WTC11 (cell line): ENCODE measurements at regions not wholly inside any gene's neighbourhood (a gene's known extent, or its start where the extent isn't known, plus 50 kb on each side); places are given as distances from the start of the nearest gene placed in this dataset.

Experiments used
- ATAC-seq: fragments of 200-7000 bp; cut with Tn5 transposase; 2 replicates; pipeline ENCODE4 v1.10.0; 2021; ENCODE audit warnings: mild to moderate bottlenecking, moderate library complexity
- CTCF ChIA-PET: fragments of 300-600 bp; sonication (Branson Sonifier 250); formaldehyde crosslinking; loops from one replicate; lab custom pipeline; 2021; ENCODE audit warnings: antibody characterized with exemption; lab: Charles Lee
- POLR2A ChIA-PET: fragments of 350-600 bp; sonication (Branson Sonifier 250); formaldehyde crosslinking; loops from one replicate; lab custom pipeline; 2021; ENCODE audit warnings: antibody characterized with exemption; lab: Charles Lee
- DNase-seq: peaks from one replicate; pipeline ENCODE4 v3.0.0; 2021; ENCODE audit warnings: low spot score
- H3K27ac Mint-ChIP-seq: 2 replicates; pipeline ENCODE4 v1.8.0; 2021; ENCODE audit warnings: mixed read lengths
- H3K27me3 Mint-ChIP-seq: 2 replicates; pipeline ENCODE4 v1.8.0; 2021; ENCODE audit warnings: low read depth, mild to moderate bottlenecking, moderate library complexity, mixed read lengths
- H3K36me3 Mint-ChIP-seq: 2 replicates; pipeline ENCODE4 v1.8.0; 2021; ENCODE audit warnings: mixed read lengths
- H3K4me1 Mint-ChIP-seq: 2 replicates; pipeline ENCODE4 v1.8.0; 2022; ENCODE audit warnings: mixed read lengths
- H3K4me3 Mint-ChIP-seq: 2 replicates; pipeline ENCODE4 v1.8.0; 2021; ENCODE audit warnings: mild to moderate bottlenecking, moderate library complexity, mixed read lengths
- H3K9me3 Mint-ChIP-seq: 2 replicates; pipeline ENCODE4 v1.8.0; 2021; ENCODE audit warnings: mixed read lengths
- ATF6 ChIP-seq: sonication (generic); formaldehyde crosslinking; IDR thresholded peaks from 2 replicates; pipeline ENCODE4 v1.8.1; 2023; ENCODE audit warnings: mild to moderate bottlenecking, missing genetic modification reagents
- E2F1 ChIP-seq: sonication (generic); formaldehyde crosslinking; IDR thresholded peaks from 2 replicates; pipeline ENCODE4 v1.8.0; 2022; ENCODE audit warnings: mild to moderate bottlenecking, missing genetic modification reagents
- ESRRA ChIP-seq: sonication (generic); formaldehyde crosslinking; IDR thresholded peaks from 2 replicates; pipeline ENCODE4 v1.8.1; 2022; ENCODE audit warnings: mild to moderate bottlenecking, missing genetic modification reagents, borderline replicate concordance
- ETV6 ChIP-seq: sonication (generic); formaldehyde crosslinking; IDR thresholded peaks from 2 replicates; pipeline ENCODE4 v1.8.1; 2022; ENCODE audit warnings: mild to moderate bottlenecking, missing genetic modification reagents
- FOXK1 ChIP-seq: sonication (generic); formaldehyde crosslinking; IDR thresholded peaks from 2 replicates; pipeline ENCODE4 v1.8.0; 2022; ENCODE audit warnings: mild to moderate bottlenecking, moderate library complexity, missing genetic modification reagents
- FOXP4 ChIP-seq: sonication (generic); formaldehyde crosslinking; IDR thresholded peaks from 2 replicates; pipeline ENCODE4 v1.8.0; 2022; ENCODE audit warnings: mild to moderate bottlenecking, missing genetic modification reagents
- GABPB1 ChIP-seq: sonication (generic); formaldehyde crosslinking; IDR thresholded peaks from 2 replicates; pipeline ENCODE4 v1.8.1; 2023; ENCODE audit warnings: mild to moderate bottlenecking, missing genetic modification reagents
- GTF2I ChIP-seq: fragments of 250-450 bp; sonication (Bioruptor Pico); conservative IDR thresholded peaks from 2 replicates; pipeline ENCODE4 v1.4.0; 2021; ENCODE audit warnings: mild to moderate bottlenecking
- NFATC4 ChIP-seq: fragments of 250-450 bp; sonication (Bioruptor Pico); IDR thresholded peaks from 2 replicates; pipeline ENCODE4 v1.9.0; 2021; ENCODE audit warnings: mild to moderate bottlenecking
- NR2C2 ChIP-seq: sonication (generic); formaldehyde crosslinking; IDR thresholded peaks from 2 replicates; pipeline ENCODE4 v1.8.0; 2022; ENCODE audit warnings: mild to moderate bottlenecking, missing genetic modification reagents
- OVOL2 ChIP-seq: fragments of 250-450 bp; sonication (Bioruptor Pico); IDR thresholded peaks from 2 replicates; pipeline ENCODE4 v1.9.0; 2021; ENCODE audit warnings: mild to moderate bottlenecking, borderline replicate concordance
- RORB ChIP-seq: fragments of 250-450 bp; sonication (Bioruptor Pico); IDR thresholded peaks from 2 replicates; pipeline ENCODE4 v1.9.0; 2021; ENCODE audit warnings: mild to moderate bottlenecking
- SMAD3 ChIP-seq: sonication (generic); formaldehyde crosslinking; IDR thresholded peaks from 2 replicates; pipeline ENCODE4 v1.8.0; 2022; ENCODE audit warnings: missing genetic modification reagents, mild to moderate bottlenecking, borderline replicate concordance
- SP1 ChIP-seq: sonication (generic); formaldehyde crosslinking; conservative IDR thresholded peaks from 2 replicates; pipeline ENCODE4 v1.8.1; 2022; ENCODE audit warnings: missing genetic modification reagents
- ZNF281 ChIP-seq: sonication (generic); formaldehyde crosslinking; IDR thresholded peaks from 2 replicates; pipeline ENCODE4 v1.8.0; 2023; ENCODE audit warnings: mild to moderate bottlenecking, missing genetic modification reagents
- ZNF317 ChIP-seq: sonication (generic); formaldehyde crosslinking; IDR thresholded peaks from 2 replicates; pipeline ENCODE4 v1.8.1; 2023; ENCODE audit warnings: low read depth, mild to moderate bottlenecking, moderate library complexity, missing genetic modification reagents, borderline replicate concordance
- ZNF396 ChIP-seq: fragments of 250-450 bp; sonication (Bioruptor Pico); IDR thresholded peaks from 2 replicates; pipeline ENCODE4 v1.8.0; 2021; ENCODE audit warnings: mild to moderate bottlenecking, moderate library complexity, borderline replicate concordance
- ZNF425 ChIP-seq: fragments of 250-450 bp; sonication (Bioruptor Pico); conservative IDR thresholded peaks from 2 replicates; pipeline ENCODE4 v1.9.0; 2021; ENCODE audit warnings: mild to moderate bottlenecking
- ZSCAN18 ChIP-seq: fragments of 250-450 bp; sonication (Bioruptor Pico); IDR thresholded peaks from 2 replicates; pipeline ENCODE4 v2.1.2; 2022; ENCODE audit warnings: mild to moderate bottlenecking, moderate library complexity

DNA sequence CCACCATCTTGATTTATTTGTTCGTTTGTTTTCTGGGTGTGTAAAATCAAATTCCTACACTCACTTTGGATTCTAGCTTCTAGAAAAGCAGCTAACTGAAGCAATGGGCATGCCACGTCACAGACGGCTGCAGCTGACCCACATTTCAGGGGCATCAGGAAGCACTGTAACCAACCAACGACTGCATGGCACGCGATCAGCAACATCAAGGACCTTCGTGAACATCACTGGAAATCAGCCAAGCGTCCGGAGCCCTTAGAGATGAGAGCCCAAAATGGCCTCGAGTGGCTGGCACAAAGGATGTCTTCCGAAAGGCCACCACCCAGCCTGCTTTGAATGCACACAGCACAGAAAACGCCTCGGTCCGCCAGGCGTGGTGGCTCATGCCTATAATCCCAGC, 191.1 kb downstream of the OLFM1 start:
- POLR2A ChIA-PET: interaction anchor here (0.7 kb wide), 1 partner anchor 225 kb away, joined by 3 read pairs; no protein-coding TSS in a partner anchor
- Mint-ChIP-seq H3K27ac (0 out of 2 replicates have a peak overlapping the region, but pooled peaks have one; percentile 45), H3K27me3 (no peaks in the 10 kb centered on the region; the same call in none of the 2 replicates), H3K36me3 (no peaks in the 10 kb centered on the region), H3K9me3 (no peaks in the 10 kb centered on the region), H3K4me3 (no peak overlapping the region), H3K4me1 (no peaks in the 10 kb centered on the region)
- CTCF ChIA-PET: no interaction called here
- ATAC-seq (no peak), DNase-seq (no peak)
- TF ChIP-seq GTF2I (CRISPR knock-in tag) (no peak), SMAD3 (no peak), ZNF281 (CRISPR knock-in tag) (no peak), E2F1 (CRISPR knock-in tag) (no peak), NR2C2 (CRISPR knock-in tag) (no peak), RORB (no peak), ZNF396 (no peak), ATF6 (CRISPR knock-in tag) (no peak), FOXP4 (CRISPR knock-in tag) (no peak), OVOL2 (CRISPR knock-in tag) (no peak), NFATC4 (CRISPR knock-in tag) (no peak), ZNF317 (CRISPR knock-in tag) (no peak), GABPB1 (no peak)

DNA sequence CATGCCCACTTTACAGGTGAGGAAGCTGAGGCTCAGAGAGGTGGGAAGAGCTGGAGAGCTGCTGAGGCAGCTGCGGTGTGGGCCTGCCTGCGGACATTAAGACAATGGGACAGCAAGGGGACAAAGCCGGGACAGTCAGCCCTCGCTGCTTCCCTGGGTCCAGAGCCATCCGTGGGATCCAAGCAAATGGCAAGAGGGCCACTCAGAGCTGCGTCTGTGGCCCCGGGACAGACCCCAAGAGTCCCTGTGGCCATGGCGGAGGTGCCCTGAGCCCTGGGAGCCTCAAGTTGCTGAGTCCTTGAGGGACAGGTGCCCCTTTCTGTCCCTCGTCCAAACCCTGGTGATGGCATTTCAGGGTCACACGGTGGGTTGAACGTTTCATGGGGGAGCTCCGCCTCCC, 191.9 kb downstream of the OLFM1 start:
- no peak for ATAC-seq
- no peak for DNase-seq
- POLR2A ChIA-PET: no interaction called here
- no peaks in the 10 kb centered on the region for H3K9me3 Mint-ChIP-seq
- no peaks in the 10 kb centered on the region for H3K36me3 Mint-ChIP-seq
- H3K4me1 Mint-ChIP-seq: no peaks in the 10 kb centered on the region
- H3K27me3 Mint-ChIP-seq: no peaks in the 10 kb centered on the region; the same call in none of the 2 replicates
- H3K27ac Mint-ChIP-seq: no peak overlapping the region
- no peak overlapping the region for H3K4me3 Mint-ChIP-seq
- no peak for TF ChIP-seq ZNF425 (CRISPR knock-in tag)
- TF ChIP-seq ESRRA (CRISPR knock-in tag): no peak
- TF ChIP-seq ZNF396: no peak
- no peak for TF ChIP-seq FOXK1
- TF ChIP-seq SP1: no peak
- no peak for TF ChIP-seq ZSCAN18 (CRISPR knock-in tag)
- no peak for TF ChIP-seq ETV6 (CRISPR knock-in tag)
- CTCF ChIA-PET: no interaction called here
